ENCODE measurements at regions not wholly inside any gene's neighbourhood (a gene's known extent, or its start where the extent isn't known, plus 50 kb on each side); places are given as distances from the start of the nearest gene placed in this dataset.
"Not testable (repeated sequence)": the region's sequence is repeated elsewhere in the genome, so short reads cannot be mapped to it uniquely, and the experiment has no call there.

DNA sequence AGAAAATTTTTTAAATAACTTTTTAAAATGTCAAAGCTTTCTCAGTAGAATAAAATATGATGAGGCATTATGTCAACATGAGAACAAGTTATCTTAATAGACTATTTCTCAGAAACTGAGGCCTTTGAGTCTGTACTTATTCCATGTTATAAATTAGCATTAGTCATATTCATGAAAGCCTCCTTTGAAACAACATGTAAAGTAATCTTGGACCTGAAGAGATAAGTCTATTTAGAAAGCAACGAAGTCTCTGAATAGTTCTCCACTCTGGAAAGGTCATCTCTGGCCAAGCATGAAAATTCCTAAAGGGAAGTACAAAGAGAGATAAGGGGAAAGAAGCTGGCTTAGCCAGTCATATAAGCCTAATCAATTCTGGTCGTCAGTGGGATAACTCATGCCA is 150.8 kb downstream of the CYB561 start:
- CTCF ChIA-PET = no interaction called here
- H3K27me3 Mint-ChIP-seq (ENCODE audit: low read depth) = no peaks in the 10 kb centered on the region
- intact Hi-C loops (cut with micrococcal nuclease) = no loop called here

DNA sequence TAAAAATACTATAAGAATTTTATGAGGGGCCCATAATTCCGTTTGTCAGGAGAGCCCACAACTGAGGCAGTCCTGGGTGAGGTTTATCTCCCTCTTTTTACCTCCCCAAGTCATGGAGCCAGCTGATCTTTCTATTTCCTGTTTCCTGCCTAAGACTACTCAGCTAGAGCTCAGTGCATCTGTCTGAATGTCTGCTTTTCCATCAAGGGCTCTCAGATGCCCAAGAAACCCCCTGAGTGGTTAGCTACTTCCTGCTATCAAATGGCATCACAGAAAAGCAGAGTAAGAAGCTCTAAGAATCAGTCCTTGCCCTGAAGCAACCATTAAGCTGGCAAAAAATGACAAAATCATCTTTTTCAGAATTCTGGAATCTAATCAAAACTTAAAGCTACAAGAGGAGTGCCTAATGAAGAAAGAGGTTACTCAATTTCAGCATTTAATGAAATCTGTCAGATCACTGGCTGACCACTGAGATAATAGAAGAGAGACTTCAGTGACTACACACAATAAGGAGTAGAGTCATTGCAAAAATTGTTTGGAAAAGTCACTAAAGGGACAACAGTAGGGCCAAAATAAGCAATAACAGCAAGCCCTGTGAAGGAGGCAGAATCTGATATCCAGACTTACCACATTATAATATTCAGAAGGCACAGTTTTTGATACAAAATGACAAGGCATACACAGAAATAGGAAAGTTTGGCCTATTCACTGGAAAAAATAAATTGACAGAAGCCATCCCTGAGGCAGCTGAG is 150.1 kb downstream of the CYB561 start:
- H3K4me3 Mint-ChIP-seq = no peak overlapping the region
- intact Hi-C loops (cut with micrococcal nuclease) = no loop called here
- DNase-seq = no peak
- no peaks in the 10 kb centered on the region for H3K27me3 Mint-ChIP-seq (ENCODE audit: low read depth)
- H3K9me3 Mint-ChIP-seq = peaks cover 19% of the 10 kb centered on the region
- no peak overlapping the region for H3K27ac Mint-ChIP-seq
- H3K36me3 Mint-ChIP-seq (ENCODE audit: low read depth) = peaks cover 14% of the 10 kb centered on the region
- H3K4me1 Mint-ChIP-seq (ENCODE audit: low read depth) = peaks cover 4% of the 10 kb centered on the region
- CTCF ChIA-PET = no interaction called here

More for the DNA sequence above, 150.8 kb downstream of the CYB561 start:
- H3K27ac Mint-ChIP-seq = no peak overlapping the region
- H3K36me3 Mint-ChIP-seq (ENCODE audit: low read depth) = peaks cover 14% of the 10 kb centered on the region
- no peak overlapping the region for H3K4me3 Mint-ChIP-seq
- peaks cover 19% of the 10 kb centered on the region for H3K9me3 Mint-ChIP-seq
- DNase-seq = no peak
- H3K4me1 Mint-ChIP-seq (ENCODE audit: low read depth) = peaks cover 4% of the 10 kb centered on the region

DNA sequence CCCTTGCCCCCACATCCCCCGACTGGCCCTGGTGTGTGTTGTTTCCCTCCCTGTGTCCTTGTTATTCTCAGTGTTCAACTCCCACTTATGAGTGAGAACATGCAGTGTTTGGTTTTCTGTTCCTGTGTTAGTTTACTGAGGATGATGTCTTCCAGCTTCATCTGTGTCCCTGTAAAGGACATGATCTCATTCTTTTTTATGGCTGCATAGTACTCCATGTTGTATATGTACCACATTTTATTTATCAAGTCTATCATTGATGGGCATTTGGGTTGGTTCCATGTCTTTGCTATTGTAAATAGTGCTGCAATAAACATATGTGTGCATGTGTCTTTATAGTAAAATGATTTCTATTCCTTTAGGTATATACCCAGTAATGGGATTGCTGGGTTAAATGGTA is 147.2 kb downstream of the CYB561 start:
- CTCF ChIA-PET; H3K4me3 Mint-ChIP-seq; intact Hi-C loops (cut with micrococcal nuclease); DNase-seq; H3K4me1 Mint-ChIP-seq (ENCODE audit: low read depth); H3K27ac Mint-ChIP-seq; H3K27me3 Mint-ChIP-seq (ENCODE audit: low read depth): not testable (repeated sequence)
- Mint-ChIP-seq H3K36me3 (ENCODE audit: low read depth) (peaks cover 14% of the 10 kb centered on the region), H3K9me3 (peaks cover 26% of the 10 kb centered on the region)

DNA sequence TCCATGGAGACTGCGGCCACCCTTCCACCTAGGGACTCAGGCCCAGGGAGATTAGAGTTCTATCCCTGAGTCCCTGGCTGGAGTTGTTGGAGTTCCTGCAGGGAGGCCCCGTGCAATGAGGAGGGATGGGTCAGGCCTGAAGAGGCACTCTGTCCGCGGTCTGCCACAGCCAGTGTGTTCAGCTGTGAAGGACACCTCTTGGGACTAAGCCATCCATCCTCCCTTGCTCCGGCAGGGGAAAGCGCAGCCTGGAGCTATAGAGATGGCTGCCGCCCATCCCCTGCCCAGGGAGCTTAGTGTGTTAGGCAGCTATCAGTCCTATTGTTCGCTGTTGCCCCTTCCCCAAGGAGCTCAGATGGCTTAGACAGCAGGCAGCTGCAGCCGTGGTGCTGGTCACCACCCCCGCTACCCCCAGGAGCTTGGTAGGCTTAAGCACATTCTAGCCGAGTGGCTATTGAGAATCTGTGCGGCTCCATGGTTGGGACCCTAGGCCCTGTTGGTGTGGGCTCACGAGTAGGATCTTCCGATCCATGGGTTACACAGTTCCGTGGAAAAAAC is 141.3 kb downstream of the CYB561 start:
- no peak for DNase-seq
- no peak overlapping the region for H3K27ac Mint-ChIP-seq
- H3K4me3 Mint-ChIP-seq = no peak overlapping the region
- CTCF ChIA-PET = no interaction called here
- peaks cover 10% of the 10 kb centered on the region for H3K9me3 Mint-ChIP-seq
- H3K36me3 Mint-ChIP-seq (ENCODE audit: low read depth) = no peaks in the 10 kb centered on the region
- intact Hi-C loops (cut with micrococcal nuclease) = no loop called here
- no peaks in the 10 kb centered on the region for H3K4me1 Mint-ChIP-seq (ENCODE audit: low read depth)
- H3K27me3 Mint-ChIP-seq (ENCODE audit: low read depth) = no peaks in the 10 kb centered on the region

DNA sequence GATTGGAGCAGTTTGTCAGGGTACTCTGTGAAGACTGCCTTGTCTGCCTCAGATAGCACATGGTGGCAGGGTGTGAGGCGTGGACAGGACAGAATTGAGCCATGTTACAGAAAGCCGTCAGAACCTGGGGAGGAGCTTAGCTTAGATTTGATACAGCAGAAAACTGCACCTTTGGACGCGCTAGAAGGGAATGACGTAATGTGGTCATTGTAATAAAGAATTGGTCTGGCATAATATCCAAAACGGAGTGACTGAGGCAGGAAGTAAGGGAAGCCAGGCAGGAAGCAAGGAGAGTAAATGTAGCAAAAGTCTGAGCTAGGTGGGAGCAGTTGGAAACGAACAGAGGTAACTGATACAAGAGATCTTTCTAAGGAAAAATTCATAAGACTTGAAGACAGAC is 140.2 kb downstream of the CYB561 start:
- intact Hi-C loops (cut with micrococcal nuclease) = no loop called here

DNA sequence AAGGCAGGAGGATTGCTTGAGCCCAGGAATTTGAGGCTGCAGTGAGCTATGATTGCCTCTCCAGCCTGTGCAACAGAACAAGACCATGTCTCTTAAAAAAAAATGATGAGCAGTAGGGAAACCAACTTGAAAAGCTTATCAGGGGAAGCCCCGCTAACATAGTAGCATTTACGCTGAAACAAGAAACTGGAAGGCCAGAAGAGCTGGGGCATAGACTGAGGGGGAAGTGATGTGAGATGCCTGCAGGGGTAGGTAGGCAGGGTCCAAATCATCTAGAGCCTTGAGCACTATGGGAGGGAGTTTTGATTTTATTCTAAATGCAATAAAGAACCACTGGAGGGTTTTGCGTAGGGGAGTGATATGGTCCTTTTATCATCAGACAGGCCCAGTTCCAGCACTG is 139.3 kb downstream of the CYB561 start:
- CTCF ChIA-PET = interaction anchor here (0.6 kb wide), 1 partner anchor 61 kb away, joined by 5 read pairs; no protein-coding TSS in a partner anchor

More for the DNA sequence above, 140.2 kb downstream of the CYB561 start:
- no peaks in the 10 kb centered on the region for H3K27me3 Mint-ChIP-seq (ENCODE audit: low read depth)
- CTCF ChIA-PET = no interaction called here
- peaks cover 8% of the 10 kb centered on the region for H3K9me3 Mint-ChIP-seq
- H3K4me3 Mint-ChIP-seq = no peak overlapping the region
- H3K36me3 Mint-ChIP-seq (ENCODE audit: low read depth) = no peaks in the 10 kb centered on the region
- no peak for DNase-seq
- H3K4me1 Mint-ChIP-seq (ENCODE audit: low read depth) = no peaks in the 10 kb centered on the region
- no peak overlapping the region for H3K27ac Mint-ChIP-seq

DNA sequence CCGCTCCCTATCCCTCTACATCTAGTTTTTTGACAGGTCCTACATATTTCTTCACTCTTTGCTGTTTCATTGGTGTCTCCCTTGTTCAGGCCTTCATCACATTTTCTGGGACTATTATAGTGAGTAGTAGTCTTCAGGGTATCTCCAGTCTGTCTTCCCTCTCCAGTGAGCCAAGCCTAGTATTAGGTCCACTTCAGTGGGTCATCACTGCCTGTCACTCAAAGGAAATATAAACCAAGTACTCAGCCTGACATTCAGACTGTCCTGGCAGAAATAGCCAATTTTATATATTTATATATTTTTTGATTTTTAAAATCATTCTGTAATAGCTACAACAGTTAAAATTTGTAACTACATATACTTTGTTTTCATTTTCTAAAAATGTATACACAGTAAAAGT is 137.8 kb downstream of the CYB561 start:
- DNase-seq = no peak
- CTCF ChIA-PET = no interaction called here
- peaks cover 1% of the 10 kb centered on the region for H3K36me3 Mint-ChIP-seq (ENCODE audit: low read depth)
- peaks cover 2% of the 10 kb centered on the region for H3K9me3 Mint-ChIP-seq
- H3K27ac Mint-ChIP-seq = no peak overlapping the region
- no peaks in the 10 kb centered on the region for H3K27me3 Mint-ChIP-seq (ENCODE audit: low read depth)
- intact Hi-C loops (cut with micrococcal nuclease) = no loop called here
- H3K4me1 Mint-ChIP-seq (ENCODE audit: low read depth) = no peaks in the 10 kb centered on the region
- no peak overlapping the region for H3K4me3 Mint-ChIP-seq

More for the DNA sequence above, 139.3 kb downstream of the CYB561 start:
- no peaks in the 10 kb centered on the region for H3K27me3 Mint-ChIP-seq (ENCODE audit: low read depth)
- intact Hi-C loops (cut with micrococcal nuclease) = no loop called here
- no peak for DNase-seq
- peaks cover 6% of the 10 kb centered on the region for H3K9me3 Mint-ChIP-seq
- H3K4me1 Mint-ChIP-seq (ENCODE audit: low read depth) = no peaks in the 10 kb centered on the region
- no peak overlapping the region for H3K4me3 Mint-ChIP-seq
- no peak overlapping the region for H3K27ac Mint-ChIP-seq
- H3K36me3 Mint-ChIP-seq (ENCODE audit: low read depth) = peaks cover 1% of the 10 kb centered on the region

DNA sequence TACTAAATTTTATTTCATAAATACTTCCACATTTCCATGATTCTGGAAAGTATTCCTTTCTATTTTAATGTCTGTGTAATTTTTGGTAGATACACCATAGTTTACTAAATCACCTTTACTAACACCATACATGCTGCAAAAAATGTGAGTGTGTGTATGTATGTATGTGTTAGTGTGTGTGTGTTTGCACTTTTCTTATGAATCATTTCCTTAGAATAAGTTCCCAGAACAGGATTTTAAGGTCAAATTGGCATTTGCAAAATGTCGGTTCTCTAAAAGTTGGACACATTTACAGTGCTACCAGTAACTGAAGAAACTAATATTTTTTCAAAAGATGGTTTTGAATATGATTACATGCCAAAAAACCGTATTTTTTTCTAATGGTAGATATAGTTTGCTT is 137.1 kb downstream of the CYB561 start:
- no peak for DNase-seq
- H3K27ac Mint-ChIP-seq = no peak overlapping the region
- H3K4me3 Mint-ChIP-seq = no peak overlapping the region
- H3K27me3 Mint-ChIP-seq (ENCODE audit: low read depth) = no peaks in the 10 kb centered on the region
- H3K36me3 Mint-ChIP-seq (ENCODE audit: low read depth) = peaks cover 1% of the 10 kb centered on the region
- CTCF ChIA-PET = no interaction called here
- intact Hi-C loops (cut with micrococcal nuclease) = no loop called here
- H3K9me3 Mint-ChIP-seq = peaks cover 2% of the 10 kb centered on the region
- no peaks in the 10 kb centered on the region for H3K4me1 Mint-ChIP-seq (ENCODE audit: low read depth)

DNA sequence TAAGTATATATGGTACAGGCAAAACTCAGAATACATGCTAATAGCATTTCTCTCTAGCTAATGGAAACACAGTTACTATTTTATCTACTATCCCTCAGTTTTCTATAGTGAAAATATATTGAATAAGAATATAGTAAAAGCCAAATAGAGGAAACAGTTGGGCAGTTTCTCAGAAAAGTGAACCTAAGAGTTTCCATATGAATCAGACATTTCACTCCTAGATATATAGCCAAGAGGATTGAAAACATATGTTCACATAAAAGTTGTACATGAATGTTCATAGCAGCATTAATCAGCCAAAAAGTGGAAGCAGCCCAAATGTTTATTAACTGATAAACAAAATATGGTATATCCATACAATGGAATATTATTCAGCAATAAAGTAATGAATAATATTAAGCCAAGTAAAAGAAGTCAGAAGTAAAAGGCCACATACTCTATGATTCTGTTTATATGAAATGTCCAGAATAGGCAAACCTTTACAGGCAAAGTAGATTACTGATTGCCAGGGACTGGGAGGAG is 134.6 kb downstream of the CYB561 start:
- no peaks in the 10 kb centered on the region for H3K4me1 Mint-ChIP-seq (ENCODE audit: low read depth)
- H3K27me3 Mint-ChIP-seq (ENCODE audit: low read depth) = no peaks in the 10 kb centered on the region
- no peak overlapping the region for H3K27ac Mint-ChIP-seq
- CTCF ChIA-PET = no interaction called here
- DNase-seq = no peak
- intact Hi-C loops (cut with micrococcal nuclease) = no loop called here
- peaks cover 2% of the 10 kb centered on the region for H3K9me3 Mint-ChIP-seq
- no peak overlapping the region for H3K4me3 Mint-ChIP-seq
- peaks cover 5% of the 10 kb centered on the region for H3K36me3 Mint-ChIP-seq (ENCODE audit: low read depth)

DNA sequence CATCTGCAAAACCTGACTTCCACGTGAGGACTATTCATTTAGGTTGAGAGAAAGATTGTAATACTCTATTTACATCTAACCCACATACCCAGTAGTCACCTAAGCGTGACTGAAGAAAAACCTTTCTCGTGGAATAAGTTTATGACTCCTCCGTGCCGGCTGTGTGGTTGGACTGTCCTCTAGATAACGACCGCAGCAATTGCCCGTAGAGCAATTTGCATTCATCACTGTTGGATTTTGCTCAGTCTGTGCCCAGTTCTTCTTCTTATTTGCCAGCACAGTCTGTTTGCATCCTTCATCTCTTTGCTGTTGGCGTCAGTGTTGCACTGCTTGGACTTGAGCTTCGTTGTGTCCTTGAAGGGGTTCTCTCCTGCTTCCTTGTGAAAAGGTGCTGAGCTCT is 131.3 kb downstream of the CYB561 start:
- intact Hi-C loops (cut with micrococcal nuclease) = no loop called here
- CTCF ChIA-PET = no interaction called here

DNA sequence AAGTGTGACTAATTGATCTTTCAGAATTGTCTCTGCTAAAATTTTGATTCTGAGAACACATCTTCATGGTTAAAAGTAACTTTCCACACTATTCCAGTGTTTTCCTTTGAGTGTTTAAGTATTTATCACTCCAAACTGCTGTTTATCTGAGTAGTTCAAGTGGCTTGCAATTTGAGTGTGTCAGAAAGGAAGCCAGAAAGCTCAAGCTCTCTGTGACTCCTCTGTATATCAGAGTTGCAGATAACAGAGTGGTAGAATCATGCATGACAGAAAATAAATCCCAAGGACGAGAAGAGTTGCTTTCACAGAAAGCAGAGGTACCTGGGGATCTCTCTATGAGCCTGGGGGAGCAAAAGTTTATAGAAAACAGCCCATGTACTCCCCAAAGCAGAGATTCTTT is 130.0 kb downstream of the CYB561 start:
- intact Hi-C loops (cut with micrococcal nuclease) = no loop called here
- Mint-ChIP-seq H3K4me3 (no peak overlapping the region), H3K4me1 (ENCODE audit: low read depth) (no peaks in the 10 kb centered on the region), H3K9me3 (peaks cover 2% of the 10 kb centered on the region), H3K36me3 (ENCODE audit: low read depth) (peaks cover 8% of the 10 kb centered on the region), H3K27me3 (ENCODE audit: low read depth) (no peaks in the 10 kb centered on the region), H3K27ac (no peak overlapping the region)
- CTCF ChIA-PET = interaction anchor here (1.2 kb wide), 1 partner anchor 27 kb away, joined by 3 read pairs; no protein-coding TSS in a partner anchor
- no peak for DNase-seq

More for the DNA sequence above, 131.3 kb downstream of the CYB561 start:
- Mint-ChIP-seq H3K27me3 (ENCODE audit: low read depth) (no peaks in the 10 kb centered on the region), H3K36me3 (ENCODE audit: low read depth) (peaks cover 7% of the 10 kb centered on the region), H3K27ac (no peak overlapping the region), H3K9me3 (peaks cover 2% of the 10 kb centered on the region), H3K4me1 (ENCODE audit: low read depth) (no peaks in the 10 kb centered on the region), H3K4me3 (no peak overlapping the region)
- no peak for DNase-seq

DNA sequence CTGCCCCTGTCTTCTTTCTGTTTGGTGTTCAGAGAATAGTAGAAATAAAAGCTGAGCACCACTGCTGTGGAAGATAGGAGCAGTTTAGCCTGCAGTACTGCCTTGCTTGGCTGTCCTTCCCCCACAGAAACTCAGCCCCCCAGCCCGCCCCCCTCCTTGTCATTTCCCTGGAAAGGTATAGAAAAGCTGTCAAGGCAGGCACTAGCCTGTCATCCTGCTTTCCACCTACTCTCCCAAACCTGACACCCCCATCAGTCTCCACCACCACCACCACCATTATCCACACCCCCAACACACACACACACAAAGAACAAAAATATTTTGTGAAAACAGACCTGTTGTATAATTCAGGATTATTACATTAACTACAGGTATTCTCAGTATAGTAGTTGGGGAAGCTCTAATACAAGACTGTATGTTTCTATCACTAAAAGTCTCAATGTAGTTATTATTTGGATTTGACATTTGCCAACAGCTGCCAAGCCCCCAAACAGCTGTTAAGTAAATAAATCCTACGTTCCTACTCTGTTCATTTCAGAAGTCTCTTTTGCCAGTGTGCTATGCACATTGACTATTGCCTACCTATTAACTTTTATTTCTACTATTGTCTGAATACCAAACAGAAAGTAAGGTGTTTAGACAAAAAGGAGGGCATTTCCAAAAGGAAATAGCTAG is 128.8 kb downstream of the CYB561 start:
- Mint-ChIP-seq H3K36me3 (ENCODE audit: low read depth) (peaks cover 7% of the 10 kb centered on the region), H3K4me3 (no peak overlapping the region), H3K4me1 (ENCODE audit: low read depth) (no peaks in the 10 kb centered on the region), H3K9me3 (no peaks in the 10 kb centered on the region), H3K27ac (no peak overlapping the region), H3K27me3 (ENCODE audit: low read depth) (no peaks in the 10 kb centered on the region)
- intact Hi-C loops (cut with micrococcal nuclease) = no loop called here
- DNase-seq = no peak
- CTCF ChIA-PET = no interaction called here

DNA sequence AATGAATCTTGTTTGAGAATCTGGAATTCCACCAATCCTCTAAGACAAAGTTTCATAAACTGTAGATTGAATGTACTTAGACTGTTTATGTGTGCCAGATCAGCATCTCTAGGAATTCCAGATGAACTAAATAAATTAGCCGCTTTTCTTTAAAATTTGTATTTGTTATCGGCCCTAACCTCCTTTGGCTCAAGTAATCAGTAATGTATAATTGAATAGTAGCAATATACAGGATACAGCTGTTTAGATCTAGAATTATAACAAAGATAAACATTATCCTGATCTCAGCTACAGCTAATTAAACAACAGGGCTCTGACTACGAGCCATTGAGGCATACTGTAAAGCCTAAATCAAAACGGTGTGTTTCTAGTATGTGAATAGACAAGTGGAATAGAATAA is 120.3 kb downstream of the CYB561 start:
- CTCF ChIA-PET = no interaction called here
- no peak overlapping the region for H3K27ac Mint-ChIP-seq
- DNase-seq = no peak

More for the DNA sequence above, 120.3 kb downstream of the CYB561 start:
- no peaks in the 10 kb centered on the region for H3K4me1 Mint-ChIP-seq (ENCODE audit: low read depth)
- H3K36me3 Mint-ChIP-seq (ENCODE audit: low read depth) = no peaks in the 10 kb centered on the region
- intact Hi-C loops (cut with micrococcal nuclease) = no loop called here
- H3K4me3 Mint-ChIP-seq = no peak overlapping the region
- H3K27me3 Mint-ChIP-seq (ENCODE audit: low read depth) = no peaks in the 10 kb centered on the region
- no peaks in the 10 kb centered on the region for H3K9me3 Mint-ChIP-seq

All from activated naive CD4-positive, alpha-beta T cell treated with anti-CD3 and anti-CD28 coated beads for 36 hours (primary cell).